HG03135 (cell line): ENCODE measurements at regions not wholly inside any gene's neighbourhood (a gene's known extent, or its start where the extent isn't known, plus 50 kb on each side); places are given as distances from the start of the nearest gene placed in this dataset.
A peak's percentile ranks its signal among the peaks of the same experiment; 100 is the strongest.

Experiments used
- ATAC-seq: cut with Tn5 transposase; IDR thresholded peaks from one replicate; pipeline ENCODE4 v1.9.1; 2021; ENCODE audit warnings: mild to moderate bottlenecking, moderate library complexity; ENCODE audit not compliant: unreplicated experiment

- no peak for ATAC-seq
Measured at GRCh38 chr13:44237881-44238421, 135.7 kb upstream of the SERP2 start.

- ATAC-seq = no peak
Measured at GRCh38 chr13:44240611-44241145, 132.9 kb upstream of the SERP2 start.

GRCh38 chr13:44241638-44242037, 132.0 kb upstream of the SERP2 start:
- no peak for ATAC-seq

- ATAC-seq = no peak
Measured at GRCh38 chr13:44242766-44243165, 130.9 kb upstream of the SERP2 start.

- peak; percentile 57 for ATAC-seq
Measured at GRCh38 chr13:44243198-44243857, 130.3 kb upstream of the SERP2 start.

- ATAC-seq = no peak
Measured at GRCh38 chr13:44244288-44244687, 129.3 kb upstream of the SERP2 start.

GRCh38 chr13:44249431-44249836, 124.2 kb upstream of the SERP2 start:
- ATAC-seq = no peak

- ATAC-seq = no peak
Measured at GRCh38 chr13:44252938-44253337, 120.7 kb upstream of the SERP2 start.

GRCh38 chr13:44255771-44256364, 117.8 kb upstream of the SERP2 start:
- ATAC-seq = no peak

GRCh38 chr13:44257796-44258195, 115.8 kb upstream of the SERP2 start:
- ATAC-seq = no peak

- peak; percentile 82 for ATAC-seq
Measured at GRCh38 chr13:44259045-44260027, 114.3 kb upstream of the SERP2 start.

- ATAC-seq = no peak
Measured at GRCh38 chr13:44260336-44260735, 113.3 kb upstream of the SERP2 start.

GRCh38 chr13:44263751-44264620, 109.6 kb upstream of the SERP2 start:
- ATAC-seq = no peak

- ATAC-seq = no peak
Measured at GRCh38 chr13:44266305-44266704, 107.3 kb upstream of the SERP2 start.

GRCh38 chr13:44266772-44267171, 106.9 kb upstream of the SERP2 start:
- no peak for ATAC-seq

- no peak for ATAC-seq
Measured at GRCh38 chr13:44267203-44267602, 106.4 kb upstream of the SERP2 start.

- ATAC-seq = no peak
Measured at GRCh38 chr13:44267980-44268379, 105.6 kb upstream of the SERP2 start.

- no peak for ATAC-seq
Measured at GRCh38 chr13:44268980-44269379, 104.6 kb upstream of the SERP2 start.

GRCh38 chr13:44270150-44270549, 103.5 kb upstream of the SERP2 start:
- ATAC-seq = no peak

- ATAC-seq = no peak
Measured at GRCh38 chr13:44271031-44271455, 102.6 kb upstream of the SERP2 start.
